ENCODE measurements at regions not wholly inside any gene's neighbourhood (a gene's known extent, or its start where the extent isn't known, plus 50 kb on each side); places are given as distances from the start of the nearest gene placed in this dataset.

DNA sequence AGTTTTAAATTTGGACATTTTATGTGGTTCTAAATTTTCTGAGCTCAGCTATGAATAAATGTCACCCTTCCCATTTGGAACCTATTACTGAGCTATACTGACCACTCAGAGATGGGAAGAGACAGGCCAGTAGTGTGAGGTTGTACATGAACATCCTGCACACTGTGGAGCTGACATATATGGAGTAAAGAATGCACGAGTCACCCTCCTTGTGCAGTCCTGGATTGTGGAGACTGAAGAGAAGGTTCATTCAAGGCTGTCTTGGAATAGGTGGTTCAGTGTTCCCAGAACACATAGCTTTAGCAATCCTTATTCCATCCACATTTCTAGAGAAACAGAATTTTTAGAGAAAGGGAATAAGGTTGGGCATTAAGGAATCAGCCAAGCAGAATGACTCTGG is 50.3 kb upstream of the OGFRL1 start:
- TF ChIP-seq YY1 (IDR thresholded peaks at IDR 0.05; ENCODE audit: insufficient read depth, insufficient read length): no peak
- TF ChIP-seq ZNF274 (IDR thresholded peaks at IDR 0.05; ENCODE audit: low read depth, low read length): no peak
- no peak for TF ChIP-seq SUZ12 (IDR thresholded peaks at IDR 0.05; ENCODE audit: extremely low read depth, insufficient read depth, insufficient read length)

All from NT2/D1 (cell line).